B cell (primary cell): ENCODE measurements at regions not wholly inside any gene's neighbourhood (a gene's known extent, or its start where the extent isn't known, plus 50 kb on each side); places are given as distances from the start of the nearest gene placed in this dataset.

ENCODE experiments used
- EZH2 ChIP-seq: IDR thresholded peaks from 2 replicates; pipeline ENCODE4 v1.6.1; 2012; ENCODE audit warnings: borderline replicate concordance, low read depth, mild to moderate bottlenecking, moderate library complexity, low read length; ENCODE audit not compliant: insufficient read depth, poor library complexity, severe bottlenecking
- TF ChIP-seq, protein P1 (sequence below): fragments of 200-600 bp; IDR thresholded peaks from one replicate; pipeline ENCODE4 v1.8.0; 2022; ENCODE audit warnings: antibody characterized with exemption, mild to moderate bottlenecking

DNA sequence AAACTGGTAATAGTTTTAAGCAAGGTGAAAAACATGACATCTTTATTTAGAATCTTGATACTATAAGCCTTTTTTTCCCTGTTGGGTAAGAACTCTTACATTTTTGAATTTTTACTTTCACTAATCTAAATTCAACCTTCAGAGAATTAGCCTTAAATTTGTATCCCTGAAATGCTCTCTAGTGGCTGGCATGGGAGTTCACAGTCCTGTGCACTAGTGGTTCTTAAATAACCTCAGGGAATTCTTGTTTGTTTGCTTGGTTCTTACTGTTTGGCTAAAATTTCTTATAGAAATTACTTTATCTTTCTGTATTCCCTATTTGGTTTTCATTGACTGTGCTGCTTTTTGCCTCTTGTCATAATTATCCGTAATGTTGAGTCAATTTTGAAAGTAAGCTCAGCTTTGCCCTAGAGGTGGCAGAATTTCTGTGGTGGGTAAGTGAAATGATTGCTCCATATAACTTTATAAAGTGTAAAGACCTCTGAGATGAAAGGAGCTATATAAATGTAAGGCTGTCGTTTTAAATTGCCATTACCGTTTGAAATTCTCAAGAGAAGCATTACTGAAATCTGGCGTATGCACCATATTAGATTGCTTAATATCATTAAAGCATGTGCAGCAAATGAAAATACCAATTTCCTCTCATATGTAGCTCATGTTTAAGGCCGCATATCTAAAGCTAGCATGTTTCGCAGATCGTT lies 391.3 kb upstream of the FIGN start:
- TF ChIP-seq, protein P1, sequence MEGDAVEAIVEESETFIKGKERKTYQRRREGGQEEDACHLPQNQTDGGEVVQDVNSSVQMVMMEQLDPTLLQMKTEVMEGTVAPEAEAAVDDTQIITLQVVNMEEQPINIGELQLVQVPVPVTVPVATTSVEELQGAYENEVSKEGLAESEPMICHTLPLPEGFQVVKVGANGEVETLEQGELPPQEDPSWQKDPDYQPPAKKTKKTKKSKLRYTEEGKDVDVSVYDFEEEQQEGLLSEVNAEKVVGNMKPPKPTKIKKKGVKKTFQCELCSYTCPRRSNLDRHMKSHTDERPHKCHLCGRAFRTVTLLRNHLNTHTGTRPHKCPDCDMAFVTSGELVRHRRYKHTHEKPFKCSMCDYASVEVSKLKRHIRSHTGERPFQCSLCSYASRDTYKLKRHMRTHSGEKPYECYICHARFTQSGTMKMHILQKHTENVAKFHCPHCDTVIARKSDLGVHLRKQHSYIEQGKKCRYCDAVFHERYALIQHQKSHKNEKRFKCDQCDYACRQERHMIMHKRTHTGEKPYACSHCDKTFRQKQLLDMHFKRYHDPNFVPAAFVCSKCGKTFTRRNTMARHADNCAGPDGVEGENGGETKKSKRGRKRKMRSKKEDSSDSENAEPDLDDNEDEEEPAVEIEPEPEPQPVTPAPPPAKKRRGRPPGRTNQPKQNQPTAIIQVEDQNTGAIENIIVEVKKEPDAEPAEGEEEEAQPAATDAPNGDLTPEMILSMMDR = no peak
- TF ChIP-seq EZH2 = no peak
